HFFc6 (cell line): ENCODE measurements at regions not wholly inside any gene's neighbourhood (a gene's known extent, or its start where the extent isn't known, plus 50 kb on each side); places are given as distances from the start of the nearest gene placed in this dataset.

ENCODE experiments used
- DNase-seq: peaks from one replicate; pipeline ENCODE4 v3.0.0-alpha.2; 2018
- H3K27ac Mint-ChIP-seq: 2 replicates; pipeline ENCODE4 v1.8.0; 2020; ENCODE audit warnings: mild to moderate bottlenecking, mixed read lengths
- H3K27me3 Mint-ChIP-seq: 2 replicates; pipeline ENCODE4 v1.8.0; 2021; ENCODE audit warnings: mild to moderate bottlenecking, moderate library complexity, mixed read lengths; ENCODE audit not compliant: insufficient read depth
- H3K36me3 Mint-ChIP-seq: 2 replicates; pipeline ENCODE4 v1.8.0; 2021; ENCODE audit warnings: low read depth, mixed read lengths
- H3K4me1 Mint-ChIP-seq: 2 replicates; pipeline ENCODE4 v1.8.0; 2020; ENCODE audit warnings: low read depth, mixed read lengths
- H3K4me3 Mint-ChIP-seq: 2 replicates; pipeline ENCODE4 v1.8.0; 2020; ENCODE audit warnings: mild to moderate bottlenecking, moderate library complexity, mixed read lengths
- H3K9me3 Mint-ChIP-seq: 2 replicates; pipeline ENCODE4 v1.8.0; 2020; ENCODE audit warnings: mild to moderate bottlenecking, mixed read lengths
- TF ChIP-seq, protein P1 (sequence below): fragments of 200-600 bp; sonication (generic); IDR thresholded peaks from 2 replicates; pipeline ENCODE4 v1.5.0; 2021; ENCODE audit warnings: antibody characterized with exemption, mild to moderate bottlenecking

DNA sequence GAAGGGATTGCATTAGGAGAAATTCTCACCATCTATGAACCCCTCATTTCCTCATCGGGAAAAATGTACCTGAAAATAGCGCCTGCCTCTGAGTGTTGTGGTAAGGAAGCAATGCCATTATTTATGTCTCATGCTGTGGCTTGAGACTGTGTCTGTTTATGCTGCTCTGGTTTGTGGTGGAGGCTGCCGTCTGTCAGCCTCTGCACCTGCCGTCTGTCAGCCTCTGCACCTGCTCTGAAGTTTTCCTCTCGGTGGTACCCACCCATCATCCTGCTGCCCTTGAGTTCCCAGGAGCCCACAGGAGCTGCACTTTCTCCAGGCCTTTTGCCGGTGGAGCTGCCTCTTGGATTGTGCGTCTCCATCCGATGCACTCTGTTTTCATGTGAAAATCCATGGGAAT is 68.5 kb upstream of the PPP2R3B start:
- H3K9me3 Mint-ChIP-seq = no peaks in the 10 kb centered on the region
- H3K36me3 Mint-ChIP-seq = no peaks in the 10 kb centered on the region
- H3K4me3 Mint-ChIP-seq = no peak overlapping the region
- H3K4me1 Mint-ChIP-seq = no peaks in the 10 kb centered on the region
- H3K27me3 Mint-ChIP-seq = no peaks in the 10 kb centered on the region; the same call in none of the 2 replicates
- no peak overlapping the region for H3K27ac Mint-ChIP-seq
- TF ChIP-seq, protein P1, sequence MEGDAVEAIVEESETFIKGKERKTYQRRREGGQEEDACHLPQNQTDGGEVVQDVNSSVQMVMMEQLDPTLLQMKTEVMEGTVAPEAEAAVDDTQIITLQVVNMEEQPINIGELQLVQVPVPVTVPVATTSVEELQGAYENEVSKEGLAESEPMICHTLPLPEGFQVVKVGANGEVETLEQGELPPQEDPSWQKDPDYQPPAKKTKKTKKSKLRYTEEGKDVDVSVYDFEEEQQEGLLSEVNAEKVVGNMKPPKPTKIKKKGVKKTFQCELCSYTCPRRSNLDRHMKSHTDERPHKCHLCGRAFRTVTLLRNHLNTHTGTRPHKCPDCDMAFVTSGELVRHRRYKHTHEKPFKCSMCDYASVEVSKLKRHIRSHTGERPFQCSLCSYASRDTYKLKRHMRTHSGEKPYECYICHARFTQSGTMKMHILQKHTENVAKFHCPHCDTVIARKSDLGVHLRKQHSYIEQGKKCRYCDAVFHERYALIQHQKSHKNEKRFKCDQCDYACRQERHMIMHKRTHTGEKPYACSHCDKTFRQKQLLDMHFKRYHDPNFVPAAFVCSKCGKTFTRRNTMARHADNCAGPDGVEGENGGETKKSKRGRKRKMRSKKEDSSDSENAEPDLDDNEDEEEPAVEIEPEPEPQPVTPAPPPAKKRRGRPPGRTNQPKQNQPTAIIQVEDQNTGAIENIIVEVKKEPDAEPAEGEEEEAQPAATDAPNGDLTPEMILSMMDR = no peak
- no peak for DNase-seq

DNA sequence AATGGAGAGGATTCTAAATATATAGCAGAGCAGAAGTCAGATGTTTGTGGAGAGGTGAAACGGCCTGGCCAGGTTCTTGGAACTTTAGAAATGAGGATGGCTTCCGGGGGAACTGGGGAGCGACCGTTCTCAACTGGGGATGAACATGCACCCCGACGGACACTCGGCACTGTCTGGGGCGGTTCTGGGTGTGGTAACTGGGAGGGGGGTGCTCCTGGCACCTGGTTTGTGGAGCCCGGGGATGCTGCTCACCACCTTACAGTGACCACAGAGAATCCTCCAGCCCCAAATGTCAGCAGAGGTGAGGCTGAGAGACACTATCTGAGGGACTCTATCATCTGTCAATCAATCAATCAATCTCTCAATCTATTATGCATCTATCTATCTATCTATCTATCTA is 69.0 kb upstream of the PPP2R3B start:
- Mint-ChIP-seq H3K27me3 (no peaks in the 10 kb centered on the region; the same call in none of the 2 replicates), H3K9me3 (no peaks in the 10 kb centered on the region), H3K36me3 (no peaks in the 10 kb centered on the region), H3K4me1 (no peaks in the 10 kb centered on the region), H3K4me3 (no peak overlapping the region), H3K27ac (no peak overlapping the region)
- TF ChIP-seq, protein P1 = peak; percentile 17; the same call in 1 of the 2 replicates
- DNase-seq = no peak

DNA sequence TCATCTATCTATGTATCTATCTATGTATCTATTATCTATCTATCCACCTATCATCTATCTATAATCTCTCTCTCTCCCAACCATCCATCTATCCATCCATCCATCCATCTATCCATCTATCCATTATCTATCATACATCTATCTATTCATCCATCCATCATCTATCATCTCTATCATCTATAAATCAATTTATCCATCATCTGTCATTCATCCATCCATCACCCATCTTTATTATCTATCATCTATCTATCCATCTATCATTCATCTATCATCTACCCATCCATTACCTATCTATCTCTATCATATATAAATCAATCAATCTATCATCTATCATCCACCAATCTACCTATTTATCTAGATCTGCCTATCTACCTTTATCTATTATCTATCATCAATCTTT is 69.4 kb upstream of the PPP2R3B start:
- no peak overlapping the region for H3K27ac Mint-ChIP-seq
- H3K9me3 Mint-ChIP-seq = peaks cover under 1% of the 10 kb centered on the region; the same call in 1 of the 2 replicates
- no peak overlapping the region for H3K4me3 Mint-ChIP-seq
- TF ChIP-seq, protein P1 = no peak
- H3K27me3 Mint-ChIP-seq = no peaks in the 10 kb centered on the region; the same call in none of the 2 replicates
- H3K36me3 Mint-ChIP-seq = no peaks in the 10 kb centered on the region
- no peak for DNase-seq
- H3K4me1 Mint-ChIP-seq = no peaks in the 10 kb centered on the region

- TF ChIP-seq, protein P1 = no peak
- H3K27ac Mint-ChIP-seq = no peak overlapping the region
- no peak for DNase-seq
- peaks cover 5% of the 10 kb centered on the region; the same call in 1 of the 2 replicates for H3K36me3 Mint-ChIP-seq
- no peaks in the 10 kb centered on the region for H3K4me1 Mint-ChIP-seq
- peaks cover 6% of the 10 kb centered on the region for H3K9me3 Mint-ChIP-seq
- no peak overlapping the region for H3K4me3 Mint-ChIP-seq
- no peaks in the 10 kb centered on the region; the same call in none of the 2 replicates for H3K27me3 Mint-ChIP-seq
Measured at GRCh38 chrX:456551-457291, 70.0 kb upstream of the PPP2R3B start.

- DNase-seq = no peak
- no peaks in the 10 kb centered on the region for H3K4me1 Mint-ChIP-seq
- peaks cover 8% of the 10 kb centered on the region; the same call in 1 of the 2 replicates for H3K36me3 Mint-ChIP-seq
- H3K4me3 Mint-ChIP-seq = no peak overlapping the region
- TF ChIP-seq, protein P1 = no peak
- peaks cover 12% of the 10 kb centered on the region for H3K9me3 Mint-ChIP-seq
- H3K27ac Mint-ChIP-seq = no peak overlapping the region
- H3K27me3 Mint-ChIP-seq = no peaks in the 10 kb centered on the region; the same call in none of the 2 replicates
Measured at GRCh38 chrX:457292-457679, 70.6 kb upstream of the PPP2R3B start.
